ENCODE measurements at regions not wholly inside any gene's neighbourhood (a gene's known extent, or its start where the extent isn't known, plus 50 kb on each side); places are given as distances from the start of the nearest gene placed in this dataset.

DNA sequence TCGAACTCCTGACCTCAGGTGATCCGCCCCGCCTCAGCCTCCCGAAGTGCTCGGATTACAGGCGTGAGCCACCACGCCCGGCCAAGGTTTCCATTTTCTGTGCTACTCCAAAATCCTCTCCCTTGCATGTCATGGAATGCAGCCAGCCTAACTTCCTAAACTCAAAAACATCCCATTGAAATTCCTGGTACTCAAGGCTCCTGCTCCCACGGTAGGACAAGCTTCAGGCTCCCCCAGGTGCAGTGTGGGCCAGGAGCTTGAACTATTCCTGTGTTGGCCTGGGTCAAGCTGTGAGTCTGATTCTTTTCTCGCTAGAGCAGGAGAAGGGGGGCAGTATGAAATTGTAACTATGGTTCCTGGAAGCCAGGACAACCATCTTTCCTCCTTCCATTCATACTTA lies 97.1 kb downstream of the RPL27A start:
- intact Hi-C loops (cut with micrococcal nuclease; ENCODE audit: unreplicated experiment) = no loop called here
- H3K27ac Mint-ChIP-seq (ENCODE audit: unreplicated experiment) = no peak overlapping the region
- H3K4me3 Mint-ChIP-seq (ENCODE audit: low read depth, unreplicated experiment) = no peak overlapping the region
- H3K9me3 Mint-ChIP-seq (ENCODE audit: low read depth, unreplicated experiment) = no peaks in the 10 kb centered on the region
- H3K4me1 Mint-ChIP-seq (ENCODE audit: low read depth, unreplicated experiment) = peaks cover 9% of the 10 kb centered on the region
- H3K27me3 Mint-ChIP-seq (ENCODE audit: unreplicated experiment) = no peaks in the 10 kb centered on the region
- BruUV-seq (replicated peaks) = no TSS peak
- CTCF ChIA-PET = no interaction called here
- H3K36me3 Mint-ChIP-seq (ENCODE audit: insufficient read depth, unreplicated experiment) = no peaks in the 10 kb centered on the region
- TF ChIP-seq, protein P1, sequence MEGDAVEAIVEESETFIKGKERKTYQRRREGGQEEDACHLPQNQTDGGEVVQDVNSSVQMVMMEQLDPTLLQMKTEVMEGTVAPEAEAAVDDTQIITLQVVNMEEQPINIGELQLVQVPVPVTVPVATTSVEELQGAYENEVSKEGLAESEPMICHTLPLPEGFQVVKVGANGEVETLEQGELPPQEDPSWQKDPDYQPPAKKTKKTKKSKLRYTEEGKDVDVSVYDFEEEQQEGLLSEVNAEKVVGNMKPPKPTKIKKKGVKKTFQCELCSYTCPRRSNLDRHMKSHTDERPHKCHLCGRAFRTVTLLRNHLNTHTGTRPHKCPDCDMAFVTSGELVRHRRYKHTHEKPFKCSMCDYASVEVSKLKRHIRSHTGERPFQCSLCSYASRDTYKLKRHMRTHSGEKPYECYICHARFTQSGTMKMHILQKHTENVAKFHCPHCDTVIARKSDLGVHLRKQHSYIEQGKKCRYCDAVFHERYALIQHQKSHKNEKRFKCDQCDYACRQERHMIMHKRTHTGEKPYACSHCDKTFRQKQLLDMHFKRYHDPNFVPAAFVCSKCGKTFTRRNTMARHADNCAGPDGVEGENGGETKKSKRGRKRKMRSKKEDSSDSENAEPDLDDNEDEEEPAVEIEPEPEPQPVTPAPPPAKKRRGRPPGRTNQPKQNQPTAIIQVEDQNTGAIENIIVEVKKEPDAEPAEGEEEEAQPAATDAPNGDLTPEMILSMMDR (IDR thresholded peaks at IDR 0.05; ENCODE audit: unreplicated experiment) = no peak
- no peak for DNase-seq

DNA sequence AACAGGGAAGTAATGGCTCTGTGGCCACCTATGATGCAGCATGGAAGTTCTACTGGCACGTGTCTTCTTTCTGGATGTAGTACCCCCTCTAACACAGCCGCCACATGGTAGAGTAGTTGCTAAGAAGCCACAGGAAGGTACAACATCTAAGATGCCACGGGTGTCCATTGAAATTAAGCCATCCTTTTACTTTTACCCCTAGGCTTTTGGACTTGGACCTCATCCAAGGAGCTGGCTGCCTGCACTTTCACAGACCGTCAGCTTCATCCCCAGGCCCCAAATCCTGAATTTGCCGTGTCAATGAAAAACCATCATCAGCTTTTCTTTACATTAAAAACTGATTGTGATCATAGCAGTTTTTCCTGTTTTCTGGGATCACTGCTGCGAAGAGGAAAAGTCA lies 102.4 kb downstream of the RPL27A start:
- Mint-ChIP-seq H3K36me3 (ENCODE audit: insufficient read depth, unreplicated experiment) (no peaks in the 10 kb centered on the region), H3K9me3 (ENCODE audit: low read depth, unreplicated experiment) (no peaks in the 10 kb centered on the region), H3K27me3 (ENCODE audit: unreplicated experiment) (no peaks in the 10 kb centered on the region), H3K4me3 (ENCODE audit: low read depth, unreplicated experiment) (no peak overlapping the region), H3K4me1 (ENCODE audit: low read depth, unreplicated experiment) (peaks cover 15% of the 10 kb centered on the region), H3K27ac (ENCODE audit: unreplicated experiment) (no peak overlapping the region)
- TF ChIP-seq, protein P1 (IDR thresholded peaks at IDR 0.05; ENCODE audit: unreplicated experiment) = no peak
- CTCF ChIA-PET = interaction anchor here (0.7 kb wide), 1 partner anchor 43 kb away, joined by 4 read pairs; no protein-coding TSS in a partner anchor
- DNase-seq = no peak
- intact Hi-C loops (cut with micrococcal nuclease; ENCODE audit: unreplicated experiment) = no loop called here
- no TSS peak for BruUV-seq (replicated peaks)

DNA sequence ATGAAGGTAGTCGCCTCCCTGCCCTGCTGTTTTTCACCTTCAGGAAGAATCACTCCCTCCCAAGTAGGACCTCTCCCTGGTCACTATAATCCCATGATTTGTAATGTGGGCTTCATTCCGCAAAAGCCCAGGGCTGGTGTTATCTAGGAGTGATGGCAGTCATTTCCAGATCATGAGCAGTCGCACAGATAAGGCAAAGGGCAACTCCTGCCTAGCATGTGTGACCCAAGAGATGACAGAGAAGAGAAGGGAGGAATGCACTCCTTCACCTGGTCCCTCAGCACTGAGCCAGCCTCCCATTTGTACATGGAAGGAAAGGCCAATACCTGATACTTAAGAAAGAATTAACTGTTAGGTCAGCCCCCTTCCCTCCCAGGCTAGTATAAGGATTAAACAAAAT lies 102.9 kb downstream of the RPL27A start:
- CTCF ChIA-PET = no interaction called here
- BruUV-seq (replicated peaks) = no TSS peak
- TF ChIP-seq, protein P1 (IDR thresholded peaks at IDR 0.05; ENCODE audit: unreplicated experiment) = no peak
- no peak for DNase-seq
- Mint-ChIP-seq H3K36me3 (ENCODE audit: insufficient read depth, unreplicated experiment) (no peaks in the 10 kb centered on the region), H3K27me3 (ENCODE audit: unreplicated experiment) (no peaks in the 10 kb centered on the region), H3K4me1 (ENCODE audit: low read depth, unreplicated experiment) (peaks cover 18% of the 10 kb centered on the region), H3K27ac (ENCODE audit: unreplicated experiment) (no peak overlapping the region), H3K4me3 (ENCODE audit: low read depth, unreplicated experiment) (no peak overlapping the region), H3K9me3 (ENCODE audit: low read depth, unreplicated experiment) (no peaks in the 10 kb centered on the region)
- intact Hi-C loops (cut with micrococcal nuclease; ENCODE audit: unreplicated experiment) = no loop called here

DNA sequence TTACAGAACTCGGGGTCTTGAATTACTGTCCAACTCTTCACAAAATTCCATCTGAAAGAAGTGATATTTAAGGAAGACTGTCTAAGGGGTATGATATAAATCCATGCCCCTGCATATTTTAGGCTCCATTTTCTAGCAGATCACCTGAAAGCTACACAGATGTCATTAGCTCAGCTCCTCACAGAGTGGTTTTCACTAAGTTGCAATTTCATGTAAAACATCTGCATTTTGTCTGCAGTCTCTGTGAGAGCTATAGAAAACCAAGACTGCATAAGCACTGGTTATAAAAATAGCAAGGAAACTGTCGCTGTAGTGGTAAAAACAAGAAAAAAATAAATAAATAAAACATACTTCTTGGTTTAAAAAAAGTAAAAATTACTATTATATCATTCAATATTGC lies 103.4 kb downstream of the RPL27A start:
- TF ChIP-seq, protein P1 (IDR thresholded peaks at IDR 0.05; ENCODE audit: unreplicated experiment) = no peak
- no peak for DNase-seq
- peaks cover 16% of the 10 kb centered on the region for H3K4me1 Mint-ChIP-seq (ENCODE audit: low read depth, unreplicated experiment)
- H3K27me3 Mint-ChIP-seq (ENCODE audit: unreplicated experiment) = no peaks in the 10 kb centered on the region
- intact Hi-C loops (cut with micrococcal nuclease; ENCODE audit: unreplicated experiment) = no loop called here
- H3K27ac Mint-ChIP-seq (ENCODE audit: unreplicated experiment) = no peak overlapping the region
- H3K4me3 Mint-ChIP-seq (ENCODE audit: low read depth, unreplicated experiment) = no peak overlapping the region
- no peaks in the 10 kb centered on the region for H3K9me3 Mint-ChIP-seq (ENCODE audit: low read depth, unreplicated experiment)
- H3K36me3 Mint-ChIP-seq (ENCODE audit: insufficient read depth, unreplicated experiment) = no peaks in the 10 kb centered on the region
- no TSS peak for BruUV-seq (replicated peaks)
- CTCF ChIA-PET = no interaction called here

DNA sequence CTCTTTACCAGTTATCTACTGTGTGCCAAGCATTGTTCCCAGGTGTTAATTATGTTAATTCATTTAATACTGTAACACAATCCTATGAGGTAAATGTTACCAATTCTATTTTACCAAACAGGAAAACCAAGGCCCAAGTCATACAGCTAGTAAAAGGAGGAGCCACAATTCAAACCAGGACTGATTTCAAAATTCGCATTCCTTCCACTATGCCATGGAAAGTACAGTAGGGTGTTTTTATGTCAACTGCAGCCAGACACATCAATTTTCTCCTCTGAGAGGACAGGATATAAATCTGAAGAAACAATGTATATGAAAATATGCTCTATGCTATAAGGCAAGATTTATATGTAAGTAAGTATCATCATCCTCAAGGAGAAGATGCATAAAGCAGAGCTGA lies 104.3 kb downstream of the RPL27A start:
- Mint-ChIP-seq H3K36me3 (ENCODE audit: insufficient read depth, unreplicated experiment) (no peaks in the 10 kb centered on the region), H3K4me1 (ENCODE audit: low read depth, unreplicated experiment) (peaks cover 14% of the 10 kb centered on the region), H3K27me3 (ENCODE audit: unreplicated experiment) (no peaks in the 10 kb centered on the region), H3K9me3 (ENCODE audit: low read depth, unreplicated experiment) (no peaks in the 10 kb centered on the region), H3K27ac (ENCODE audit: unreplicated experiment) (no peak overlapping the region), H3K4me3 (ENCODE audit: low read depth, unreplicated experiment) (no peak overlapping the region)
- CTCF ChIA-PET = no interaction called here
- BruUV-seq (replicated peaks) = no TSS peak
- DNase-seq = no peak
- intact Hi-C loops (cut with micrococcal nuclease; ENCODE audit: unreplicated experiment) = no loop called here
- TF ChIP-seq, protein P1 (IDR thresholded peaks at IDR 0.05; ENCODE audit: unreplicated experiment) = no peak
